Fibroblast of mammary gland (primary cell): ENCODE measurements at regions not wholly inside any gene's neighbourhood (a gene's known extent, or its start where the extent isn't known, plus 50 kb on each side); places are given as distances from the start of the nearest gene placed in this dataset.
A peak's percentile ranks its signal among the peaks of the same experiment; 100 is the strongest.

Source experiments
- DNase-seq: peaks from one replicate; pipeline ENCODE4 v3.0.0-alpha.2; 2010; ENCODE audit warnings: low read depth
- H3K4me3 ChIP-seq: 2 replicates; pipeline ENCODE4 v1.5.1; 2011; ENCODE audit warnings: low read depth, mild to moderate bottlenecking, low read length, moderate library complexity; ENCODE audit not compliant: control insufficient read depth
- CTCF ChIP-seq: conservative IDR thresholded peaks from 2 replicates; pipeline ENCODE4 v1.5.1; 2011; ENCODE audit warnings: low read depth, low read length, inconsistent platforms; ENCODE audit not compliant: control insufficient read depth, insufficient read depth

- no peak for TF ChIP-seq CTCF
- no peak for DNase-seq
- no peak overlapping the region for H3K4me3 ChIP-seq
These were observed 213.6 kb upstream of the DPP6 start for GRCh38 chr7:153838591-153838990.

GRCh38 chr7:153840861-153841260 is 211.3 kb upstream of the DPP6 start:
- no peak for TF ChIP-seq CTCF
- DNase-seq, result no peak
- no peak overlapping the region for H3K4me3 ChIP-seq

GRCh38 chr7:153847828-153848227 is 204.4 kb upstream of the DPP6 start:
- DNase-seq, result no peak
- no peak for TF ChIP-seq CTCF
- no peak overlapping the region for H3K4me3 ChIP-seq

- no peak overlapping the region for H3K4me3 ChIP-seq
- TF ChIP-seq CTCF, result no peak
- no peak for DNase-seq
These were observed 199.9 kb upstream of the DPP6 start for GRCh38 chr7:153852261-153852660.

GRCh38 chr7:153858355-153858754 is 193.8 kb upstream of the DPP6 start:
- no peak for TF ChIP-seq CTCF
- DNase-seq, result peak; percentile 21
- H3K4me3 ChIP-seq, result no peak overlapping the region

GRCh38 chr7:153859239-153859638 is 193.0 kb upstream of the DPP6 start:
- no peak overlapping the region for H3K4me3 ChIP-seq
- TF ChIP-seq CTCF, result no peak
- no peak for DNase-seq
